ENCODE measurements at regions not wholly inside any gene's neighbourhood (a gene's known extent, or its start where the extent isn't known, plus 50 kb on each side); places are given as distances from the start of the nearest gene placed in this dataset.

GRCh38 chr1:90344963-90345730 lies 350.2 kb downstream of the ZNF326 start:
- Histone ChIP-seq H3K27ac (no peak overlapping the region), H3K4me3 (no peak overlapping the region), H3K4me2 (no peak overlapping the region), H3K4me1 (no peaks in the 10 kb centered on the region), H3K9me3 (0 out of 3 replicates have a peak, but pooled peaks cover 2% of the 10 kb centered on the region)
- ATAC-seq (no peak), FAIRE-seq (no peak), DNase-seq (ENCODE audit: low read depth in 1 of 2, low spot score in 1 of 2) (no peak)
- POLR2A ChIA-PET: no interaction called here
- TF ChIP-seq RFX5 (IDR thresholded peaks at IDR 0.05) (no peak), CBX2 (IDR thresholded peaks at IDR 0.05; ENCODE audit: borderline replicate concordance, low read depth) (no peak)
- CTCF ChIA-PET: interaction anchor here (0.8 kb wide), 1 partner anchor 438 kb away, joined by 3 read pairs; no protein-coding TSS in a partner anchor
- 0% methylated on average over 1 of the region's 1 CpG for WGBS (ENCODE audit: missing lambda C conversion rate)

DNA sequence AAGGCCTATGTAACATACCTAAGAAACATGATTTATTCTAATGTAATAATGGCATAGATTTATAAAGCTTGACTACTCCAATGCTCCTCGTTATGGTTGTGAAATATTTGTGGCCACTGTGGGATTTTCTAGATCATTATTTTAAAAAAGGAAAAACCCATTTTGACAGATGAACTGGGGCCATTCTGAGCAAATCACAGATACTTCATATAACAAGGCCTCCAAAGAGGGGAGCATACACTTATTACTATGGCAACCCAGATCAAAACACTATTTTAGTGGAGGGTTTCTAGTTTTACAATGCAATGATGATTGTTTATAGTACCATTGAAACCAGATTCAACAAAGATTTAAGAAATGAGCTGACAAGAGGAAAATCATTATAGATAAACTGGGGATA lies 346.6 kb downstream of the ZNF326 start:
- no peak for ATAC-seq
- no peak overlapping the region for H3K4me2 ChIP-seq
- no peaks in the 10 kb centered on the region for H3K9me3 ChIP-seq
- no peak overlapping the region for H3K27ac ChIP-seq
- no peaks in the 10 kb centered on the region for H3K4me1 ChIP-seq
- 0% methylated on average over 1 of the region's 1 CpG for WGBS (ENCODE audit: missing lambda C conversion rate)
- H3K4me3 ChIP-seq: no peak overlapping the region
- FAIRE-seq: no peak
- POLR2A ChIA-PET: no interaction called here
- DNase-seq (ENCODE audit: low read depth in 1 of 2, low spot score in 1 of 2): no peak
- CTCF ChIA-PET: no interaction called here
- no peak for TF ChIP-seq KDM5A (IDR thresholded peaks at IDR 0.05)
- no peak for TF ChIP-seq MAFK (IDR thresholded peaks at IDR 0.05; ENCODE audit: partially characterized antibody)
- TF ChIP-seq KDM1A (IDR thresholded peaks at IDR 0.05; ENCODE audit: low read depth): no peak
- no peak for TF ChIP-seq HEYL (CRISPR knock-in tag; IDR thresholded peaks at IDR 0.05)
- no peak for TF ChIP-seq USF2 (IDR thresholded peaks at IDR 0.05)
- no peak for TF ChIP-seq BHLHE40 (IDR thresholded peaks at IDR 0.05; ENCODE audit: low read depth, low read length)
- TF ChIP-seq MAX (IDR thresholded peaks at IDR 0.05): no peak
- TF ChIP-seq TP53 (CRISPR knock-in tag; IDR thresholded peaks at IDR 0.05): no peak
- TF ChIP-seq CBX8 (IDR thresholded peaks at IDR 0.05): no peak
- no peak for TF ChIP-seq RNF2 (IDR thresholded peaks at IDR 0.05; ENCODE audit: borderline replicate concordance, low read depth)
- no peak for TF ChIP-seq SREBF2 (IDR thresholded peaks at IDR 0.05)
- no peak for TF ChIP-seq FOSB (CRISPR knock-in tag; IDR thresholded peaks at IDR 0.05)

DNA sequence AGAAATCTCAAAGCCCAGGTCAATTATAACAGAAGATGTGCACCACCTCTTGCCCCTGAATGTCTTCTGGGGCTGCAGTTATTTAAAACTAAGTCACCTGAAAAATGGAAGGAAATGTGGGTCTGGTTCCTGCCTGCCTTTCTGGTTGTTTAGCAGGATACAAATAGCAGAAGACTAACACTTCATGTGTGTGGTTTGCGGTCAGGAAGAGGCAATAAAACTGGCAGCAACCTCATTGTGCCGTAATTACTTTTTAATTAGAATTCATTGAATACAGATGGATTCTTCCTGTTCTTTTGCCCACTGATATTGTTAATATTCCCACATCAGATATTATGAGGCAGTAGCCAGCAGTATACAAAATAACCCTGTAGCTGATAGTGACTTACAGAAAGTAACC lies 345.7 kb downstream of the ZNF326 start:
- CTCF ChIA-PET: no interaction called here
- Histone ChIP-seq H3K27ac (no peak overlapping the region), H3K9me3 (no peaks in the 10 kb centered on the region), H3K4me3 (no peak overlapping the region), H3K4me2 (no peak overlapping the region), H3K4me1 (no peaks in the 10 kb centered on the region)
- 61% methylated on average over 2 of the region's 2 CpGs for WGBS (ENCODE audit: missing lambda C conversion rate)
- FAIRE-seq (no peak), DNase-seq (ENCODE audit: low read depth in 1 of 2, low spot score in 1 of 2) (no peak), ATAC-seq (no peak)
- POLR2A ChIA-PET: no interaction called here
- TF ChIP-seq MAFK (IDR thresholded peaks at IDR 0.05; ENCODE audit: partially characterized antibody): no peak
- no peak for TF ChIP-seq POLR2A (IDR thresholded peaks at IDR 0.05; ENCODE audit: low read length)
- TF ChIP-seq KDM5A (IDR thresholded peaks at IDR 0.05): no peak
- TF ChIP-seq RARB (CRISPR knock-in tag; IDR thresholded peaks at IDR 0.05): no peak
- TF ChIP-seq FOSL2 (IDR thresholded peaks at IDR 0.05): no peak
- TF ChIP-seq FOSL2 (CRISPR knock-in tag; IDR thresholded peaks at IDR 0.05): no peak
- no peak for TF ChIP-seq NPAS2 (CRISPR knock-in tag; IDR thresholded peaks at IDR 0.05; ENCODE audit: borderline replicate concordance)
- no peak for TF ChIP-seq MYC (IDR thresholded peaks at IDR 0.05; ENCODE audit: borderline replicate concordance, low read length)
- TF ChIP-seq, protein P1, sequence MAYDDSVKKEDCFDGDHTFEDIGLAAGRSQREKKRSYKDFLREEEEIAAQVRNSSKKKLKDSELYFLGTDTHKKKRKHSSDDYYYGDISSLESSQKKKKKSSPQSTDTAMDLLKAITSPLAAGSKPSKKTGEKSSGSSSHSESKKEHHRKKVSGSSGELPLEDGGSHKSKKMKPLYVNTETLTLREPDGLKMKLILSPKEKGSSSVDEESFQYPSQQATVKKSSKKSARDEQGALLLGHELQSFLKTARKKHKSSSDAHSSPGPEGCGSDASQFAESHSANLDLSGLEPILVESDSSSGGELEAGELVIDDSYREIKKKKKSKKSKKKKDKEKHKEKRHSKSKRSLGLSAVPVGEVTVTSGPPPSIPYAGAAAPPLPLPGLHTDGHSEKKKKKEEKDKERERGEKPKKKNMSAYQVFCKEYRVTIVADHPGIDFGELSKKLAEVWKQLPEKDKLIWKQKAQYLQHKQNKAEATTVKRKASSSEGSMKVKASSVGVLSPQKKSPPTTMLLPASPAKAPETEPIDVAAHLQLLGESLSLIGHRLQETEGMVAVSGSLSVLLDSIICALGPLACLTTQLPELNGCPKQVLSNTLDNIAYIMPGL (CRISPR knock-in tag; IDR thresholded peaks at IDR 0.05; ENCODE audit: borderline replicate concordance): no peak
- no peak for TF ChIP-seq CBX2 (IDR thresholded peaks at IDR 0.05; ENCODE audit: borderline replicate concordance, low read depth)
- TF ChIP-seq NFE2L2 (conservative IDR thresholded peaks at IDR 0.05; ENCODE audit: low read length): no peak
- no peak for TF ChIP-seq REST (IDR thresholded peaks at IDR 0.05)
- TF ChIP-seq, protein P2, sequence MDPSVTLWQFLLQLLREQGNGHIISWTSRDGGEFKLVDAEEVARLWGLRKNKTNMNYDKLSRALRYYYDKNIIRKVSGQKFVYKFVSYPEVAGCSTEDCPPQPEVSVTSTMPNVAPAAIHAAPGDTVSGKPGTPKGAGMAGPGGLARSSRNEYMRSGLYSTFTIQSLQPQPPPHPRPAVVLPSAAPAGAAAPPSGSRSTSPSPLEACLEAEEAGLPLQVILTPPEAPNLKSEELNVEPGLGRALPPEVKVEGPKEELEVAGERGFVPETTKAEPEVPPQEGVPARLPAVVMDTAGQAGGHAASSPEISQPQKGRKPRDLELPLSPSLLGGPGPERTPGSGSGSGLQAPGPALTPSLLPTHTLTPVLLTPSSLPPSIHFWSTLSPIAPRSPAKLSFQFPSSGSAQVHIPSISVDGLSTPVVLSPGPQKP (IDR thresholded peaks at IDR 0.05; ENCODE audit: low read depth, low read length): no peak
- TF ChIP-seq E2F6 (IDR thresholded peaks at IDR 0.05; ENCODE audit: borderline replicate concordance, low read depth): no peak
- TF ChIP-seq TP53 (CRISPR knock-in tag; IDR thresholded peaks at IDR 0.05): no peak
- TF ChIP-seq FOXS1 (CRISPR knock-in tag; IDR thresholded peaks at IDR 0.05): no peak
